ENCODE measurements at regions not wholly inside any gene's neighbourhood (a gene's known extent, or its start where the extent isn't known, plus 50 kb on each side); places are given as distances from the start of the nearest gene placed in this dataset.

- no peak for FAIRE-seq
- no peaks in the 10 kb centered on the region for H3K9me3 ChIP-seq (replicated peaks; ENCODE audit: control insufficient read depth, insufficient read depth, low read length)
- no peaks in the 10 kb centered on the region for H3K36me3 ChIP-seq (ENCODE audit: control insufficient read depth in 2 of 2, extremely low read depth in 1 of 2, insufficient read depth in 2 of 2, low read length in 2 of 2)
- H3K4me3 ChIP-seq (replicated peaks in 1 of 3; ENCODE audit: insufficient read depth in 1 of 3, low read depth in 1 of 3, low read length in 3 of 3) = no peak overlapping the region
- H4K20me1 ChIP-seq (replicated peaks; ENCODE audit: control insufficient read depth, extremely low read depth, insufficient read depth, low read length) = no peaks in the 10 kb centered on the region
- H3K27me3 ChIP-seq (ENCODE audit: control insufficient read depth in 2 of 2, insufficient read depth in 2 of 2, low read length in 2 of 2) = peaks cover 0 to 2% of the 10 kb centered on the region in 2 experiments
- CTCF ChIA-PET = no interaction called here
- dilution Hi-C loops (cut with MboI; ENCODE audit: extremely low pct_ligation_motif_present, low sequenced_read_pairs) = no loop called here
- H3K9me1 ChIP-seq (replicated peaks; ENCODE audit: control insufficient read depth, extremely low read depth, insufficient read depth, low read length) = no peaks in the 10 kb centered on the region
- H3K27ac ChIP-seq (ENCODE audit: insufficient read depth, low read depth, low read length) = no peak overlapping the region
- no peak for DNase-seq (ENCODE audit: low read depth, low spot score)
- POLR2A ChIA-PET = no interaction called here
- TF ChIP-seq POLR2A (IDR thresholded peaks at IDR 0.05; ENCODE audit: low read depth, low read length) (no peak), JUN (IDR thresholded peaks at IDR 0.05; ENCODE audit: borderline replicate concordance, insufficient read depth, insufficient read length, low read depth) (no peak)
- H3K9ac ChIP-seq (replicated peaks; ENCODE audit: extremely low read depth, insufficient read depth, low read length) = no peak overlapping the region
- BruUV-seq (replicated peaks) = no TSS peak
- H3K4me1 ChIP-seq (ENCODE audit: control insufficient read depth, extremely low read depth, insufficient read depth, low read length) = no peaks in the 10 kb centered on the region
- H3K79me2 ChIP-seq (ENCODE audit: control insufficient read depth, insufficient read depth, low read length) = no peaks in the 10 kb centered on the region
- no peak overlapping the region for H2AFZ ChIP-seq (ENCODE audit: low read depth, low read length)
- intact Hi-C loops (cut with micrococcal nuclease) = no loop called here
- no peak overlapping the region for H3K4me2 ChIP-seq (ENCODE audit: insufficient read depth, low read length)
Measured at GRCh38 chr3:124227150-124227630, 235.3 kb upstream of the ROPN1 start.

GRCh38 chr3:124229420-124229819 is 237.5 kb upstream of the ROPN1 start:
- no peak overlapping the region for H3K4me2 ChIP-seq (ENCODE audit: insufficient read depth, low read length)
- intact Hi-C loops (cut with micrococcal nuclease) = no loop called here
- FAIRE-seq (no peak), DNase-seq (ENCODE audit: low read depth, low spot score) (no peak)
- H3K4me1 ChIP-seq (ENCODE audit: control insufficient read depth, extremely low read depth, insufficient read depth, low read length) = peaks cover 3% of the 10 kb centered on the region
- dilution Hi-C loops (cut with MboI; ENCODE audit: extremely low pct_ligation_motif_present, low sequenced_read_pairs) = no loop called here
- H3K27ac ChIP-seq (ENCODE audit: insufficient read depth, low read depth, low read length) = no peak overlapping the region
- no TSS peak for BruUV-seq (replicated peaks)
- H3K9ac ChIP-seq (replicated peaks; ENCODE audit: extremely low read depth, insufficient read depth, low read length) = no peak overlapping the region
- peaks cover 0 to 2% of the 10 kb centered on the region in 2 experiments for H3K27me3 ChIP-seq (ENCODE audit: control insufficient read depth in 2 of 2, insufficient read depth in 2 of 2, low read length in 2 of 2)
- no peaks in the 10 kb centered on the region for H3K36me3 ChIP-seq (ENCODE audit: control insufficient read depth in 2 of 2, extremely low read depth in 1 of 2, insufficient read depth in 2 of 2, low read length in 2 of 2)
- no peaks in the 10 kb centered on the region for H3K79me2 ChIP-seq (ENCODE audit: control insufficient read depth, insufficient read depth, low read length)
- H2AFZ ChIP-seq (ENCODE audit: low read depth, low read length) = no peak overlapping the region
- TF ChIP-seq FOS (IDR thresholded peaks at IDR 0.05; ENCODE audit: borderline replicate concordance, insufficient read depth, low read length) = no peak
- TF ChIP-seq JUN (IDR thresholded peaks at IDR 0.05; ENCODE audit: borderline replicate concordance, insufficient read depth, insufficient read length, low read depth) = no peak
- no peak for TF ChIP-seq POLR2AphosphoS5 (IDR thresholded peaks at IDR 0.05; ENCODE audit: insufficient read depth, low read depth, low read length)
- no peak for TF ChIP-seq MYC (IDR thresholded peaks at IDR 0.05; ENCODE audit: low read depth, low read length)
- TF ChIP-seq CTCF (IDR thresholded peaks at IDR 0.05; ENCODE audit: extremely low read depth in 1 of 2, insufficient read depth in 1 of 2, low read depth in 1 of 2, low read length in 2 of 2) = no peak
- TF ChIP-seq EZH2 (IDR thresholded peaks at IDR 0.05; ENCODE audit: borderline replicate concordance, low read depth, low read length, severe bottlenecking) = no peak
- H3K9me1 ChIP-seq (replicated peaks; ENCODE audit: control insufficient read depth, extremely low read depth, insufficient read depth, low read length) = no peaks in the 10 kb centered on the region
- POLR2A ChIA-PET = no interaction called here
- H3K9me3 ChIP-seq (replicated peaks; ENCODE audit: control insufficient read depth, insufficient read depth, low read length) = no peaks in the 10 kb centered on the region
- H4K20me1 ChIP-seq (replicated peaks; ENCODE audit: control insufficient read depth, extremely low read depth, insufficient read depth, low read length) = no peaks in the 10 kb centered on the region
- no peak overlapping the region for H3K4me3 ChIP-seq (replicated peaks in 1 of 3; ENCODE audit: insufficient read depth in 1 of 3, low read depth in 1 of 3, low read length in 3 of 3)
- CTCF ChIA-PET = no interaction called here
